T-helper 17 cell (primary cell): ENCODE measurements at regions not wholly inside any gene's neighbourhood (a gene's known extent, or its start where the extent isn't known, plus 50 kb on each side); places are given as distances from the start of the nearest gene placed in this dataset.

Source experiments
- ATAC-seq: fragments of 150-1000 bp; cut with Tn5 transposase; 2 replicates; pipeline ENCODE4 v1.10.0; 2021; ENCODE audit warnings: mild to moderate bottlenecking, moderate library complexity
- DNase-seq, 3 donors: peaks; one replicate each; pipeline versions ENCODE4 v3.0.0 to v3.0.0-alpha.2; 2020 to 2021
- H3K9me3 ChIP-seq: one replicate; pipeline ENCODE4 v1.7.0; 2013; ENCODE audit warnings: low read length, mild to moderate bottlenecking; ENCODE audit not compliant: control insufficient read depth, poor library complexity, severe bottlenecking
- H3K27ac Mint-ChIP-seq: one replicate; pipeline ENCODE4 v1.8.0; 2022; ENCODE audit warnings: mild to moderate bottlenecking, moderate library complexity, mixed read lengths
- H3K27me3 Mint-ChIP-seq: one replicate; pipeline ENCODE4 v1.8.0; 2022; ENCODE audit warnings: mixed read lengths
- H3K36me3 Mint-ChIP-seq: one replicate; pipeline ENCODE4 v1.8.0; 2022; ENCODE audit warnings: low read depth, mixed read lengths
- H3K4me1 Mint-ChIP-seq: one replicate; pipeline ENCODE4 v1.8.0; 2022; ENCODE audit warnings: mild to moderate bottlenecking, mixed read lengths
- H3K4me3 Mint-ChIP-seq: one replicate; pipeline ENCODE4 v1.8.0; 2022; ENCODE audit warnings: mild to moderate bottlenecking, moderate library complexity, mixed read lengths

DNA sequence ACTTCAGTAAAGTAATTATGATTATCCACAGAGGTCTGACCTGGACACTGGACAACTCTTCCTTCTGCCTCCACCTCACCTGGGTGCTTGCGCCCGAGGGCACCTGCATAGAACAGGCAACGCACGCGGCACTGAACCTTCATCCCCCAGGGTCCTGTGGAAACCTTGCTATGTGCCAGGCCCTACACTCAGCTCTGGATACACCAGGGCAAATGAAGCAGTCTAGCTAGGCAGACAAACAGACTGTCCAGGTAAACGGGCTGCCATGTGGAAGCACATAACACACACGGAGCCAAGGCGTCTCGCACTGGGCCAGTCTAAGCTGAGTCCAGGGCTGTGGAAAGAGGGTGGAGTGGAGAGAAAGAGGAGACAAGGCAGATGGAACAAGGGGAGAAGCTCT, 109.3 kb upstream of the AFDN start:
- ATAC-seq (no peak), DNase-seq (no peak)
- no peak overlapping the region for H3K4me3 Mint-ChIP-seq
- no peaks in the 10 kb centered on the region for H3K4me1 Mint-ChIP-seq
- H3K9me3 ChIP-seq, result no peaks in the 10 kb centered on the region
- no peak overlapping the region for H3K27ac Mint-ChIP-seq
- H3K36me3 Mint-ChIP-seq, result no peaks in the 10 kb centered on the region
- peaks cover 58% of the 10 kb centered on the region for H3K27me3 Mint-ChIP-seq

DNA sequence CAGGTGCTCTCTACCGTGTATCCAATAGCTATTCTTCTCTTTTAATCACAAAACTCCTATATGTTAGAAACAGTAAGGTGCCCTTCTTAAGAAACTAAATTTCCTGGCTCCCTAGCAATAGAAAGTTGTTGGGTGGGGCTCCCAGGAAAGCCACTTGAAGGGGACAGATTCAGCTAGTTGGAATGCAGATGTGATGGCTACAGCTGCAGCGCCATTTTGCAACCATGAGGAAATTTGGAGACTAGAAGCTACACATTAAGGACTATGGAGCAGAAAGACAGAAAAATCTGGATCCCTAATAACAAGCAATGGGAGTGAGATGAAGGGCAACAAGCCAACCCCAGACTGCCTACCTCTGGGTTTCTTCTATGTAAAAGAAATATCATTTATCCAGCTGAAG, 108.8 kb upstream of the AFDN start:
- no peaks in the 10 kb centered on the region for H3K9me3 ChIP-seq
- Mint-ChIP-seq H3K27me3 (peaks cover 54% of the 10 kb centered on the region), H3K27ac (no peak overlapping the region), H3K4me1 (no peaks in the 10 kb centered on the region), H3K4me3 (no peak overlapping the region), H3K36me3 (no peaks in the 10 kb centered on the region)
- no peak for ATAC-seq
- DNase-seq, result no peak

DNA sequence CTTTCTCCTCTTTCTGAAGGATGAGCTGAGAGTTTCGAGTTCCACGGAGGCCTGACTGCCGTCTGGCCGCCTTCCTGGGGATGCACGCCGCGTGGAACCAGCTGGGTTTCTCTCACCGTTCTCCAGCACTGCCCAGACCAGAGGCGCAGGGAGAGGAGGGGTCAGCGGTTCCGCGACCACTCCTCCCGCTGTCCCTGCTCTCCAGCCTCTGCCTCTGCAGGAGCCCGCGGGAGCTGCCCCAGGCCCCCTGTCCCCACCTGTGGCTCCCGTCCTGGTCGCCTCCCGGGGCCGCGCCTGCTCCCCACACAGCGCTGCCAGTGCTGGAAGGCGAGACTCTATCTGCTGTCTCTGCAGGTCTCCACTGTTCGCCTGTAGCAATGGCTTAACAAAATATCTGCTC, 106.8 kb upstream of the AFDN start:
- H3K27ac Mint-ChIP-seq, result no peak overlapping the region
- no peaks in the 10 kb centered on the region for H3K4me1 Mint-ChIP-seq
- DNase-seq (no peak), ATAC-seq (no peak)
- H3K4me3 Mint-ChIP-seq, result no peak overlapping the region
- no peaks in the 10 kb centered on the region for H3K9me3 ChIP-seq
- H3K36me3 Mint-ChIP-seq, result no peaks in the 10 kb centered on the region
- peaks cover 36% of the 10 kb centered on the region for H3K27me3 Mint-ChIP-seq

DNA sequence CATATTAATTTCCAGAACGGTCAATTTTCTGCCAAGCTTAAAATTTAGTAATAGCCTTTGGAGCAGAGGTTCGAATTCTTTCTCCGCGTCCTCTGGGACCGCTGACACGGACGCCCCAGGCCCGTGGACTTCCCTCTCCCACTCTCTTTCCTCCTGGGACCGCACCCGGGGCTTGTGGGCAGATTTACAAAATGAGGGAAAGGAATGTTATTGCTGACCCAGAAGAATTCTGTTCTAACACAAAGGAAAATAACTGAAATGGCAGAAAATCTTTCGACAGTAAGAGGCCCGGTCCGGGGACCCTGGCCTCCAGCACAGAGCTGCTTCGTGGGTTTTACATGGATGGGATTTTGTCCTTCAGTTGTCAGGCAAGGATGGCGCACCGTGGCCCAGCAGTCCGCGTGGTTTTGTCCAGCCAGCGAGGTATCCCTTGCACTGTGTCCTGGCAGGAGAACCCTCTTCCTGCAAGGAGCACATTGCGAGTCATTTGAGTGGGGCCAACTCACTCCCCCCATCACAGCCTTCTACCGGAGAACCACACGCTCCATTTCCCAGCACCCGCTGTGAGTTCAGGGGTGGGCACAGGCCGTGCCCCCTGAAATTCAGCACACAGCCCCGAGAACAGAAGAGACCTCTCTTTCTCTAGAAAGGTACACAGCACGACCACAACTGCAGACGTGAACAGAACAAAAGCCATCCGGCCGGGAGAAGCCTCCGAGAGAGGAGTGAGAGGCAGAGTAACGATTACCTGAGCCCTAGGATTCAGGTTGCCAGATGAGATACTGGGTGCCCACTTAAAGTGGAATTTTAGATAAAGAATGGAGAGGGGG, 106.0 kb upstream of the AFDN start:
- DNase-seq (no peak), ATAC-seq (no peak)
- H3K27me3 Mint-ChIP-seq, result peaks cover 35% of the 10 kb centered on the region
- H3K36me3 Mint-ChIP-seq, result no peaks in the 10 kb centered on the region
- no peaks in the 10 kb centered on the region for H3K9me3 ChIP-seq
- no peaks in the 10 kb centered on the region for H3K4me1 Mint-ChIP-seq
- H3K27ac Mint-ChIP-seq, result no peak overlapping the region
- no peak overlapping the region for H3K4me3 Mint-ChIP-seq

DNA sequence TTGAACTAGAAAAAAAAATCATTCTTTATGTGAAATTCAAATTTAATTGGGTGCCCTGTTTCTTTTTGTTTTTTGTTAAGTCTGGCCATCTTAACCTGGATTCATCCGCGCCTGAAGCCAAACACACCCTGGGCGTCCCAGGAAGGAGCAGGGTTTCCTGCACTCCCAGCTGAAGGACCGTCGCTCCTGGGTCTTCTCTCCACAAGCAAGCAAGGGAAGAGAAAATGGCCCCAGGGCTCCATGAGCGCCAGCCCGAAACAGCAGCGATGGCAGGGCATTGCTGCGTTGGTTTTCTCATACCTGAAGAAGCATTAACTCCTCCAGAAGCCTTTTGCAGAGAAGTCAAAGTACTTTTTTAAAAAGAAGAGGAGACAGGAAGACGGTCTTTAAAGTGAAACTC, 105.4 kb upstream of the AFDN start:
- H3K36me3 Mint-ChIP-seq, result no peaks in the 10 kb centered on the region
- H3K4me1 Mint-ChIP-seq, result no peaks in the 10 kb centered on the region
- H3K27ac Mint-ChIP-seq, result no peak overlapping the region
- ATAC-seq (no peak), DNase-seq (no peak)
- no peak overlapping the region for H3K4me3 Mint-ChIP-seq
- H3K27me3 Mint-ChIP-seq, result peaks cover 38% of the 10 kb centered on the region
- H3K9me3 ChIP-seq, result no peaks in the 10 kb centered on the region

DNA sequence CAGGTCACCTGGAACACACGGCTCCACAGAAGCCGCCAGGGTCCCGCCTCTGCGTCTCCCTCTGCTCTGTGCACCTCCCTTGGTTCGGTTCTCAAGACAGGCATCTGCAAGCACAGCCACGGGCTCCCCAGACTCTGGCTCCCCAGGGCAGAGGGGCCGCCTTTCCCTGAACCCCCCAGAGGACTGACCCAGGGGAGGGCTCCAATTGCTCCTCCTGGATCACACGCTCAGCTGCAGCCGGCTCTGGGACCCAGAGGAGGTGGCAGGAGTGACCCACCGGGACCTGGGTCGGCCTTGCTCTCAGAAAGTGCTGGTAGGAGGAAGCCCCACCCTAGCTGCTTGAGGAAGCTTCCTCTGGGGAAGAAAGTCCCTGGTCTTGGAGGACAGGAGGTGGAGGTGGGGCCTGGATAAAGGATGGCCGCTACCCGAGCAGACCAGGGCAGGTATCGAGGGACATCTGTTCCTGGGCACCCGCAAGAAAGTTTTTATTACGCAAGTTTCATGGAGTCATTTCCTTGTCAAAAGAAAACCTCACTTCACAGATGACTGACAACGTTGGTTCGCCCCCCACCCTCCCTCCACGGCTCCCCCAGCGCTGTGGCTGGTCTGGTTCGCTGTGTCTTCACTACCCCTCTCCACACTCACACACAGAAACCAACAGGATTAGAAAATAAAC, 103.9 kb upstream of the AFDN start:
- no peaks in the 10 kb centered on the region for H3K36me3 Mint-ChIP-seq
- H3K27me3 Mint-ChIP-seq, result peaks cover 32% of the 10 kb centered on the region
- no peaks in the 10 kb centered on the region for H3K4me1 Mint-ChIP-seq
- no peak for ATAC-seq
- DNase-seq, result no peak
- no peak overlapping the region for H3K27ac Mint-ChIP-seq
- no peaks in the 10 kb centered on the region for H3K9me3 ChIP-seq
- H3K4me3 Mint-ChIP-seq, result no peak overlapping the region

DNA sequence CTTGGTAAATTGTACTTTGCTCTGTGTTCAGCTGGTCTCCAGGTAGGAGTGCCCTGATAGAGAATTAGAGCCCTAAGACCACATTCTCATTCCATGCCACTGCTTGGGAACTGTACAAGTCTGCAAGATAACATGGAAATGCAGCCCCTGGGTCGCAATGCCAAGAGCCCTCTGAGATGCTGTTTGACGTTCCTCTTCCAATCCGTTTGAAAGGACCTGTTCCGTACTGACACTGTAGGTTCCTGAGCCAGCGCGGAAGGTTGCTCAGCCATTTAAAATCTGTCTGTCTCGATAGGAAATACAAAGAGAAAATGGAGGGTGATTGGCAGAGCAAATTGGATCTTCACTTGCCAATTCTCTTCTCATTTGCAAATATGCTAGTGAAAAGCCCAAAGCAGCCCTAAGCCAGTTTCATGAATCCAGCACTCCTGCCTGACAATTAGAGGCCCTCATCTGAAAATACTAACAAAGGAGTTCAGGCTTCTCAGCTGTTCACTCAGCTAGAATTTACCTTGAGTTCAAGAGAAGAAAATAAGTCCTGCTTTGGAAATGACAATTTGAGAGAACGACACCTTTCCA, 100.6 kb upstream of the AFDN start:
- Mint-ChIP-seq H3K4me1 (peaks cover 3% of the 10 kb centered on the region), H3K27ac (no peak overlapping the region), H3K36me3 (no peaks in the 10 kb centered on the region), H3K4me3 (no peak overlapping the region), H3K27me3 (peaks cover 32% of the 10 kb centered on the region)
- H3K9me3 ChIP-seq, result no peaks in the 10 kb centered on the region
- no peak for DNase-seq
- ATAC-seq, result no peak

DNA sequence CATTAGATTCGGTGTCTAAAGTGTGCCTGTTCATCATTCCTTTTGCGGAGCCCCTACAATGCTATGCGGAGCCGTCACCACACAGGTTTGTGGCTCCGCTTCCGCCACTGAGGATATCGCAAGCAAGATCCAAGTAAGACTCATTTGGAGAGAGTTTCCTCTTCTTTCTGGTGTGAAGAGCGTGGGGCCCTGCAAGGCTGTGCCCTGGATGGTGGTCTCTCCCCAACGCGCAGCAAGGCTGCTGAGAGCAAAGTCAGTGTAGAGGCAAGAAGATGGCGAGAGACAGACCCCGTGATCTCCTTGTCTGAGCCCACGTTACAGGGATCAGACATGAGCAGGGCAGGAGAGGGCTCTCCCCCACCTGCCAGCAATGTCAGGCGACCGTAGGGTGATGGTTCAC, 96.3 kb upstream of the AFDN start:
- DNase-seq (no peak), ATAC-seq (no peak)
- no peaks in the 10 kb centered on the region for H3K9me3 ChIP-seq
- Mint-ChIP-seq H3K27ac (no peak overlapping the region), H3K27me3 (peaks cover 22% of the 10 kb centered on the region), H3K4me1 (peaks cover 3% of the 10 kb centered on the region), H3K36me3 (no peaks in the 10 kb centered on the region), H3K4me3 (no peak overlapping the region)

DNA sequence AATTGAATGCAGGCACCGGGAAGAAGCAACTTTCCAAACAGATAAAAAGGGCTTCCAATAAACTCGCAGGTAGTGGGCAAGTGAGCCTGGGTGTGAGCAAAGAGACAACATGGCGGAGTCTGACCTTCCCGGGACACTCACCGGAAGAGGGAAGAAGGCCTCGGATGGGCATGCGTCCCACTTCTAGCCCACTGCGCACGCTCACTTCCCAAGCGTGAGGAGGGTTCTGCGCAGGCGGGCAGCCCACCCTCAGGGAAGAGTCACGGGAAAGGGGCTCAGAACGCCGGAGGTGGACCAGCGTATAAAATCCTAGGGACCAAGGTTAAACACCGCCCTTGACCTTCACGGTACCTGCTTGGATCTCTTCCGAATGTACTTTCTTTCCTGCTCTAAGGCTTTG, 95.5 kb upstream of the AFDN start:
- Mint-ChIP-seq H3K36me3 (no peaks in the 10 kb centered on the region), H3K4me1 (peaks cover 3% of the 10 kb centered on the region), H3K27ac (no peak overlapping the region), H3K4me3 (no peak overlapping the region), H3K27me3 (peaks cover 19% of the 10 kb centered on the region)
- no peaks in the 10 kb centered on the region for H3K9me3 ChIP-seq
- no peak for DNase-seq
- no peak for ATAC-seq

DNA sequence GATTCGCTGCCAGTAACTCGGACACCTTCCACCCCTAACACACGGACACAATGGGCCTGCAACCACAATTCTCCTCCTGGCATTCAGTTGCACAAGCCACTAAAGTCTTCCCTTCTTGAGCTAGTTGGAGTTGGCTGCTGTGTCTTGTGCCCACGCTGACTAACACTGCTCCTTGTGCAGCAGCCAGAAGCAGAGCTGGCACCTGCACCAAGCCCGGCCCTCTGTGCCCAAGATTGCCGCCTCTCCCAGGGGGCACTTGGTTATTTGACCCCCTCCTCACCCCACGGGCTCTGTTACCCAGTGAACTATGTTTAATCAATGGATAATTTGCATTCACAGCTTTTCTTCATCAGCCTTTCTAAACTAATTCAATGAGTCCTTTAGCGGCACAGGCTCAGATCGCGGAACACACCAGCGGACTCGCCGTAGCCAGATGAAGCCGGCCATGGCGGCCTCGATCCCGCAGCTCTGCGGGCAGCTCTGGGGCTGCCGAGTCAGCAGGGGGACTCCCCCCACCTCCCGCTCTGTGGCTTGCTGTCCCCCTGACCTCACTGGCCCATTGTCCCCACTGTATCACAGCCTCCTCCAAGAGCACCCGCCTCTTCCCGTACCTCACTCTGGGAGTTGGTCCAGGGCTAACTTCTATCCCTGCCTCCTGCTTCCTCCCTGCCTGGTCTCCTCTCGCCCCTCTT, 94.8 kb upstream of the AFDN start:
- H3K36me3 Mint-ChIP-seq, result no peaks in the 10 kb centered on the region
- peaks cover 3% of the 10 kb centered on the region for H3K4me1 Mint-ChIP-seq
- H3K27me3 Mint-ChIP-seq, result peaks cover 14% of the 10 kb centered on the region
- DNase-seq (no peak), ATAC-seq (no peak)
- H3K9me3 ChIP-seq, result no peaks in the 10 kb centered on the region
- H3K27ac Mint-ChIP-seq, result no peak overlapping the region
- no peak overlapping the region for H3K4me3 Mint-ChIP-seq

DNA sequence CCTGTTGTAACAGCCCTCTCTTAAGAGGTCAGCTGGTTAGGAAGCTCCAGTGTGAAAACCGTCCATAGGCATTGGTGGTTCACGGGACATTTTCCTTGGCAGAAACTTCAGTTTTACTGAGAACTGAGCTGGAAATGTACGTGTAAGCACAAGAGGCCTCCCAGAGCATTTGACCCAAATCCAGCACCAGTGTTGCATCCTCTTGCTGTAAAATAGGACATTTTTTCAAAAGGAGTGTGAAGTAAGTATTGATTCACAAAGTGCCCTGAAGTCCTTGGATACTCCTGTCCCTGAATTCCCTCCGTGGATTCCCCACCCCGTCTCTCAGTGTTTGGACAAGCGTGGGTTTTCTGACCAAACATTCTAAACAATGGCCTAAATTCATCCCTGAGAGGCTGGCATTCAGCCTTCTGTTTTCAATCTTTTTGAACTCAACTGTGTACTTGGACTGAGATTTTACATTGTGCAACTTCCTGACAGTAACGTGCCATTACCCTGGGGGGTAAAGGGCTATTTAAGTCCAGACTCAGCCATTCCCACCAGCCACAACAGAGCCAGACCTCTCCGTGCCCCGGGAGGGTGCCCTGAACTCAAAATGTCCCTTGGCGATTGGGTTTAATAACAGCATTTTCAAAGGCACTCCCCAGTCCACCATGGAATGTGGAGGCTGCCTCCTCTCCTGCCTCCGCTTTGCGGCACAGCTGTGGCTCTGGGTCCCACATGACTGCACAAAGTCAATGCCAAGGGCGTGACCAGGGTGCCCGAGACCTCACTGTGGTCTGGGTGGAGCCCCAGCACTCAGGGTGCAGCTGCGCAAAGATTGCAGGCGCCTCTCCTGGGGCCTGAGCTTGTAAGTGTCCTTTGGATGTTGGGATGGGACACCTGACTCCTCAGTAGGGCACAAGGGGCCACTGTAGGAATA, 92.7 kb upstream of the AFDN start:
- peaks cover 30% of the 10 kb centered on the region for H3K27me3 Mint-ChIP-seq
- no peaks in the 10 kb centered on the region for H3K36me3 Mint-ChIP-seq
- no peak overlapping the region for H3K4me3 Mint-ChIP-seq
- no peaks in the 10 kb centered on the region for H3K9me3 ChIP-seq
- H3K4me1 Mint-ChIP-seq, result peaks cover 3% of the 10 kb centered on the region
- no peak overlapping the region for H3K27ac Mint-ChIP-seq
- DNase-seq, result no peak
- ATAC-seq, result no peak

DNA sequence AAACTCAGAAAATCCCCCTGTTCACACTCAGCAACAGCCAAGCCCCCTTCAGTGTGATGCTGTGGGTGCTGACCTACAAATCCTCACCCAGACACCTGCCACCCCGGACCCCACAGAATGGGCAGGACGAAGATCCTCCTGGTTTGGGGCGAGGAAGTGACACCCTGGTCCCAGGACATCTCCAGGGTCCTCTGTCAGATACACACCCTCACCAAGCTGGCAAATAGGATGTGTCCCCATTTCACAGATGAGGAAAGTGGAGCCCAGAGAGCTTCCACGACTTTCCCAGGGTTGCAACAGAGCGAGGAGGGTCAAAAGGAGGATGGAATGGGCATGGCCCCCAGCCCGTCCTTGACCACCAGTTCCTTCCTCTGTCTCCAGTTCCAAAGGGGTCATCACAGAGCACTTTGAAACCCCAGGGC, 92.0 kb upstream of the AFDN start:
- DNase-seq (no peak), ATAC-seq (no peak)
- Mint-ChIP-seq H3K27me3 (peaks cover 32% of the 10 kb centered on the region), H3K27ac (no peak overlapping the region), H3K36me3 (no peaks in the 10 kb centered on the region), H3K4me1 (peaks cover 3% of the 10 kb centered on the region), H3K4me3 (no peak overlapping the region)
- H3K9me3 ChIP-seq, result no peaks in the 10 kb centered on the region
